Activated B cell treated with CpG ODN at 0.5 μM for 24 hours (primary cell): ENCODE measurements at regions not wholly inside any gene's neighbourhood (a gene's known extent, or its start where the extent isn't known, plus 50 kb on each side); places are given as distances from the start of the nearest gene placed in this dataset.
"Not testable (repeated sequence)": the region's sequence is repeated elsewhere in the genome, so short reads cannot be mapped to it uniquely, and the experiment has no call there.

Experiments used
- ATAC-seq: fragments of 200-7000 bp; cut with Tn5 transposase; one replicate; pipeline ENCODE4 v1.10.0; 2021; ENCODE audit warnings: low read depth, mild to moderate bottlenecking, moderate library complexity
- CTCF ChIA-PET: fragments of 350-600 bp; sonication (Branson Sonifier 250); formaldehyde crosslinking; loops from one replicate; lab custom pipeline; 2021; ENCODE audit warnings: antibody characterized with exemption; lab: Charles Lee
- POLR2A ChIA-PET: fragments of 350-600 bp; sonication (Branson Sonifier 250); formaldehyde crosslinking; loops from one replicate; lab custom pipeline; 2021; ENCODE audit warnings: antibody characterized with exemption; lab: Charles Lee
- DNase-seq: peaks from one replicate; pipeline ENCODE4 v3.0.0; 2022
- H3K27ac Mint-ChIP-seq: one replicate; pipeline ENCODE4 v1.8.0; 2020; ENCODE audit warnings: mixed read lengths
- H3K27me3 Mint-ChIP-seq: one replicate; pipeline ENCODE4 v1.8.0; 2021; ENCODE audit warnings: mixed read lengths
- H3K36me3 Mint-ChIP-seq: one replicate; pipeline ENCODE4 v1.8.0; 2021; ENCODE audit warnings: low read depth, mixed read lengths
- H3K4me1 Mint-ChIP-seq: one replicate; pipeline ENCODE4 v1.8.0; 2021; ENCODE audit warnings: mixed read lengths
- H3K4me3 Mint-ChIP-seq: one replicate; pipeline ENCODE4 v1.8.0; 2020; ENCODE audit warnings: mild to moderate bottlenecking, mixed read lengths
- H3K9me3 Mint-ChIP-seq: one replicate; pipeline ENCODE4 v1.8.0; 2020; ENCODE audit warnings: mixed read lengths
- CTCF ChIP-seq: fragments of 200-600 bp; IDR thresholded peaks from one replicate; pipeline ENCODE4 v1.8.0; 2022; ENCODE audit warnings: antibody characterized with exemption, mild to moderate bottlenecking
- intact Hi-C: fragments of 100-400 bp; cut with micrococcal nuclease; formaldehyde crosslinking; loops from one replicate; pipeline ENCODE4 v1.15.1; 2024

DNA sequence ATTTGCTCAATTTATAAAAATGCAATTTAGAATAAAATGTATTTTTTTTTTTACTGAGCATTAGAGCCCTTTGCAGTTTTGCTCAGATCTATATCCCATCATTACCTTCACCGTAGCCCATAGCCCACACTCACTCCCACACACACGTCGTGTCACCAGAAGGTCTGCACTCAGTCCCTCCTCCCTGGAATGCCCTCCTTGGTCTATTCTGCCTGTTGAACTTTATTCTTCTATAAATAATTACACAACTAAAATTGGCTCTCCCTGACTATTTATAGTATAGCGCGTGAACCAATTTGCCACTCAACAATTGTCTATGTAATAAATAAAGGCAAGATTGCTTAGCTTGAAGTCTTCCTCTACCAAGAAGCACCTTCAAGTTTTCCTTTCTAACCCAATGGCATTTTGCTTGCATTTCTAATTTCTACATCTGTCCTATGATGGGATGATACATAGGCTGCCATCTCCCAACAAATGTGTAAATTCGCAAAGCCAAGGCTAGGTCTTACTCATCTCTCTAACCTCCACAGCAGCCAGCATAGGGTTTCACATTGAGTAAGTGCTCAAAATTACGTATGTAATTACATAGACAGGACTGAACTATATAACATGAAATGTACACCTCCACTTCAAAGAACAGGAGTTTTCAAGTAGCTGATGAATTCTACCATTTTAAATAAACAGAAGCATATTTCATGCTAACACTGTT lies 172.0 kb upstream of the HES1 start:
- ATAC-seq (no peak), DNase-seq (no peak)
- Mint-ChIP-seq H3K27ac (no peak overlapping the region), H3K27me3 (peaks cover 18% of the 10 kb centered on the region), H3K4me1 (no peaks in the 10 kb centered on the region), H3K4me3 (no peak overlapping the region), H3K9me3 (no peaks in the 10 kb centered on the region), H3K36me3 (no peaks in the 10 kb centered on the region)
- POLR2A ChIA-PET = interaction anchor here (0.6 kb wide), 1 partner anchor 17 kb away, joined by 3 read pairs; no protein-coding TSS in a partner anchor
- CTCF ChIA-PET = no interaction called here
- TF ChIP-seq CTCF = no peak
- intact Hi-C loops = no loop called here

DNA sequence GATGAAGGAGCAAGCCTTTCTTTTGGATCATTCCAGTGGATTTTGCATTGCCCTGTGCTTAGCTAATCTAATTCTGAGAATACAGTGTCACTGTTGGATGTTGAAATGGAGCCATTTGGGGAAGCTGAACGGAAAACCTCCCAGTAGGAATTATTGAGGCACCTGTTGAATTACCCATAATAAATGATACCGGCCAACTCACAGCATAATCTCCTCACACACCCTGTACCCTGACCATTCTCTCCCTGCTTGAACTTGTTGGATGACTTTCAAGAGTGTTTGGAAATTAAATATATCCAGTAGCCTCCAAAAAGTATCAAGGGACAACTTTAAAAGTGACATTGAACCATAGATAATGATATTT lies 171.4 kb upstream of the HES1 start:
- POLR2A ChIA-PET = interaction anchor here (0.6 kb wide), 1 partner anchor 17 kb away, joined by 3 read pairs; no protein-coding TSS in a partner anchor
- ATAC-seq (no peak), DNase-seq (no peak)
- no peak overlapping the region for H3K4me3 Mint-ChIP-seq
- TF ChIP-seq CTCF = no peak
- no peaks in the 10 kb centered on the region for H3K9me3 Mint-ChIP-seq
- CTCF ChIA-PET = no interaction called here
- H3K4me1 Mint-ChIP-seq = no peaks in the 10 kb centered on the region
- intact Hi-C loops = no loop called here
- H3K36me3 Mint-ChIP-seq = no peaks in the 10 kb centered on the region
- no peak overlapping the region for H3K27ac Mint-ChIP-seq
- H3K27me3 Mint-ChIP-seq = peaks cover 17% of the 10 kb centered on the region

DNA sequence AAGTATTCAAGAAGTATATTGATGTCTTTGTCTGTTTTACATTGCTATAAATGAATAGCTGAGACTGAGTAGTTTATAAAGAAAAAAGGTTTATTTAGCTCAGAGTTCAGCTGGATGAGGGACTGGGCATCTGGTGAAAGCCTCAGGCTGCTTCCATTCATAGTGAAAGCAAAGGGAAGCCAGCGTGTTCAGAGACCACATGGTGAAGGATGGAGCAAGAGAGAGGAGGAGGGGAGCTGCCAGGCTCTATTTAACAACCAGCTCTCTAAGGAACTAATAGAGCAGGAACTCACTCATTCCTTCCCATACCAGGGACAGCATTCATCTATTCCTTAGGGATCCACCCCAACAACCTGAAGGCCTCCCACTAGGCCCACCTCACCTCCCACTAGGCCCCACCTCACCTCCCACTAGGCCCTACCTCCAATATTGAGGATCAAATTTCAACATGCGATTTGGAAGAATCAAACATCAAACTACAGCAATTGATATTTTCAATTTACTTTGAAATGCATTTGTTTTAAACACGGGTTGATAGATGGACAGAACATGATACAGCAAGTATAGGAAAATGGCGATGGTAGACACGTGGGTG lies 167.5 kb upstream of the HES1 start:
- Mint-ChIP-seq H3K4me3 (no peak overlapping the region), H3K27me3 (peaks cover 3% of the 10 kb centered on the region), H3K27ac (peak overlapping the region; percentile 61), H3K36me3 (no peaks in the 10 kb centered on the region), H3K9me3 (no peaks in the 10 kb centered on the region), H3K4me1 (peaks cover 29% of the 10 kb centered on the region)
- TF ChIP-seq CTCF = no peak
- DNase-seq (no peak), ATAC-seq (no peak)
- intact Hi-C loops = no loop called here
- ChIA-PET CTCF (no interaction called here), POLR2A (interaction anchor here (0.9 kb wide), 1 partner anchor 165 kb away, joined by 4 read pairs; no protein-coding TSS in a partner anchor)

DNA sequence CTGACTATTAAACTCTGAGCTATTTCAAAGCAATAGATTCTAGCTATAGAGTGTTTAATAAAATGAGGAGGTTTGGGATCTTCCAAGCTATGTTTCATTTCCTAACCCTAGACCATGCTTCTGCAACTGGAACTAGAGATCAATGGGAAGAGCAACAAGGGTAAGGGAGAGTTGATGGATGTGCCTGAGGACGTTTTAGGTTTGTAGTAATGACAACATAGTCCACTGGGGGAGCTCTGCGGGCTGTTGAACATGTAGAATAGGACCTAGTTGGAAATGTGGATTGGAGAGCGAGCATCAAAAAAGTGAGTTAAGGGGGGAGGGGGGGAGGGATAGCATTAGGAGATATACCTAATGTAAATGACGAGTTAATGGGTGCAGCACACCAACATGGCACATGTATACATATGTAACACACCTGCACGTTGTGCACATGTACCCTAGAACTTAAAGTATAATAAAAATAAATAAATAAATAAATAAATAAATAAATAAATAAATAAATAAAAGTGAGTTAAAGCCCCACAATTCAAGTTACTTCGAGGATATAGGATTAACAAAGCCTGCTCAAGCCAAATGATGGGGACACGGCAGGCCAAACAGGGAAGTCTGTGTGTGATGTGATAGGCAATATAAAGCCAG lies 165.7 kb upstream of the HES1 start:
- peak overlapping the region; percentile 77 for H3K4me3 Mint-ChIP-seq
- CTCF ChIA-PET = interaction anchor here (0.7 to 4.4 kb wide), 12 partner anchors 12 to 346 kb away, joined by 3 to 44 read pairs (median 4); partner anchors contain the start of gene HES1
- H3K9me3 Mint-ChIP-seq, H3K27me3 Mint-ChIP-seq, ATAC-seq, DNase-seq, H3K36me3 Mint-ChIP-seq: not testable (repeated sequence)
- H3K27ac Mint-ChIP-seq = peak overlapping the region; percentile 91
- POLR2A ChIA-PET = interaction anchor here (0.9 to 3.0 kb wide), 8 partner anchors 100 to 169 kb away, joined by 3 to 33 read pairs (median 6); partner anchors contain the start of gene HES1
- intact Hi-C loops = loop anchor here (2.0 to 10.0 kb wide), 8 partner anchors 77 to 337 kb away; no protein-coding TSS in a partner anchor
- H3K4me1 Mint-ChIP-seq = peaks cover 29% of the 10 kb centered on the region

DNA sequence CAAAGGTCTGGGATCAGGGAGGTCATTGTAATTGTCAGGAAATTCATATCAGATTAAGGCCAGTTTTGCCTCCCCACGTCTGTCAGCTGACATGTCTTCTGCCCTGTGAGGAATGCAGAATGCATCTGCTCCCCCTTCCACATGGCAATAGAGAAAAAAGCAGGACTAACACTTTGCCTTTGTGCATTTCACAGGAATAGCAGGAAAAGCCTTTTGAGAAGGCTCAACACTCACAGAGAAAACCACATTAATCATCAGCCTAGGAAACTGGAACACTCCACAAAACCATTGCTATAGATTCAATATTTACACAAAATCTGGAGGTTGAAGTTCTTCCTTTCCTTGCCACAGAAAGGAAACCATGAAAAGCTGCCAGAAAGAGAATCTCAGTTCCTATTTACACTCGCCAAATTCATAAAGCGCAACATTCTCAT lies 165.2 kb upstream of the HES1 start:
- intact Hi-C loops = loop anchor here (1.0 to 10.0 kb wide), 16 partner anchors 33 to 345 kb away; no protein-coding TSS in a partner anchor
- Mint-ChIP-seq H3K4me3 (peak overlapping the region; percentile 77), H3K4me1 (peaks cover 29% of the 10 kb centered on the region), H3K27ac (peak overlapping the region; percentile 91), H3K36me3 (no peaks in the 10 kb centered on the region), H3K9me3 (no peaks in the 10 kb centered on the region), H3K27me3 (peaks cover 10% of the 10 kb centered on the region)
- peak; percentile 7 for ATAC-seq
- ChIA-PET CTCF (interaction anchor here (0.6 to 4.4 kb wide), 13 partner anchors 10 to 345 kb away, joined by 3 to 44 read pairs (median 4); partner anchors contain the start of gene HES1), POLR2A (interaction anchor here (0.8 to 3.0 kb wide), 15 partner anchors 33 to 345 kb away, joined by 3 to 33 read pairs (median 6); partner anchors contain the start of gene HES1)
- no peak for DNase-seq
- no peak for TF ChIP-seq CTCF
